Activated T-helper 2 cell treated with anti-CD3 and anti-CD28 coated beads, Interferon-gamma antibody, Interleukin-2, Interleukin-4, amounts not matched to agents 10 μg/mL and 5 μg/mL and 100 μg/mL, durations not matched to agents 14 hours and 24 hours and 36 hours (primary cell): ENCODE measurements at regions not wholly inside any gene's neighbourhood (a gene's known extent, or its start where the extent isn't known, plus 50 kb on each side); places are given as distances from the start of the nearest gene placed in this dataset.
"Not testable (repeated sequence)": the region's sequence is repeated elsewhere in the genome, so short reads cannot be mapped to it uniquely, and the experiment has no call there.

Experiments
- DNase-seq: peaks from one replicate; pipeline ENCODE4 v3.0.0; 2021; ENCODE audit warnings: low spot score
- H3K27ac Mint-ChIP-seq: one replicate; pipeline ENCODE4 v1.8.0; 2021; ENCODE audit warnings: mixed read lengths
- H3K27me3 Mint-ChIP-seq: one replicate; pipeline ENCODE4 v1.8.0; 2021; ENCODE audit warnings: low read depth, mixed read lengths
- H3K36me3 Mint-ChIP-seq: one replicate; pipeline ENCODE4 v1.8.0; 2021; ENCODE audit warnings: low read depth, mixed read lengths
- H3K4me1 Mint-ChIP-seq: one replicate; pipeline ENCODE4 v1.8.0; 2021; ENCODE audit warnings: low read depth, mixed read lengths
- H3K4me3 Mint-ChIP-seq: one replicate; pipeline ENCODE4 v1.8.0; 2021; ENCODE audit warnings: low read depth, mild to moderate bottlenecking, moderate library complexity, mixed read lengths
- H3K9me3 Mint-ChIP-seq: one replicate; pipeline ENCODE4 v1.8.0; 2021; ENCODE audit warnings: mixed read lengths
- intact Hi-C: fragments of 100-400 bp; cut with micrococcal nuclease; formaldehyde crosslinking; loops from one replicate; pipeline ENCODE4 v1.15.1; 2023

DNA sequence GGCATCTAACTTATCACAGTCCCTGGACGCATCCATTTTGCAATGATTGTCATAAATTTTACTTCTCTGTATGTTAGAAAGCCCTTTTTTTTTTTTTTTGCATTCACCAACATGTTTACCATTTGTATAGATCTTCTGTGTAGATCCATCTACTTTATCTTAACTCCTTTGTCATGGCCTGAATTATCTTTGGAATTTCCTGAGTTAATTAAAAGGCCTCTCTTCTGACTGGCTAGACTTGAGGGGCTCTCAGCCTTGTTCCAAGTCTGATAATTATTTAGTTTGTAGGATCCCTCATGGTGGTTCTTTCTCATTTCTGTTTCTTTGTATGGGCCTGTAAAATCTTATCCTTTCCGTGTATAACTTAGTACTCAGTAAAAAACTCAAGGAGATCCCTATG is 387.0 kb downstream of the C12orf50 start:
- Mint-ChIP-seq H3K4me1 (no peaks in the 10 kb centered on the region), H3K27me3 (no peaks in the 10 kb centered on the region), H3K27ac (no peak overlapping the region), H3K9me3 (no peaks in the 10 kb centered on the region), H3K4me3 (no peak overlapping the region), H3K36me3 (no peaks in the 10 kb centered on the region)
- intact Hi-C loops: no loop called here
- no peak for DNase-seq

DNA sequence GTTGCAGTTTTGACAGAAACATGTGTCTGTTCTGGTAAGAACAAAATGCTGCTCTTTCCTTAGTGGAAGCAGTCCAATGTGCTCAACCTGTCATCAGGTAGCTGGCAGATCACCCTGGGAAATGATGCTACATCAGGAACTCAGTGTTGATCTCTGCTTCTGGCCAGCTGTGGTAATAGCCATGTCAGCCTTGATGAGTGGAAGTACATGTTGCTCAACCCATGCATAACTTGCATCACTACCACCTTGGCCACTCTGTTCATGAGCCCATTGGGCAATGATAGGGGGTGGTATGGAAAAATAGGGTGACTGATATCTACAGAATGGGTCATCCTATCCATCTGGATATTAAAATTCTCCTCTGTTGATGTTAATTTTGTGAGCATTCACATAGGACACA is 411.0 kb downstream of the C12orf50 start:
- no peaks in the 10 kb centered on the region for H3K36me3 Mint-ChIP-seq
- H3K27ac Mint-ChIP-seq: no peak overlapping the region
- H3K4me3 Mint-ChIP-seq: no peak overlapping the region
- no peak for DNase-seq
- H3K27me3 Mint-ChIP-seq: no peaks in the 10 kb centered on the region
- H3K9me3 Mint-ChIP-seq: no peaks in the 10 kb centered on the region
- no peaks in the 10 kb centered on the region for H3K4me1 Mint-ChIP-seq
- intact Hi-C loops: no loop called here

DNA sequence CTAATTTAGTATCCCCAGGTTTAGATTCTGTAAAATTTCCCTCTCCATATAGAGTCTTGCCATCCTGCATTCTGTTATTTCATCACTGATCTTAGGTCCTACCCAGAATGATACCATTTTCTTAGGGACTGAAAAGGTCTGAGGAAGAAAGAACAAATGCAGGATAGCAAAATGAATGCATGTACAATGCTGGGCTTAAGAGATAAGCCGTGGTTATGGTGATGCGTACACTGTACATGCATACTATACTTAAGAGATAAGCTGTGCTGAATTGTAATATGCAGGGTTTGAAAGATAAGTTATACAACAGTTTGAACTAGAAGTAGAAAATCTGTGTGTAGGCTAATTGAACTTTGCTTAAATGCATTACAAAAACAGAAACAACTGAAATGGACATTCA is 416.2 kb downstream of the C12orf50 start:
- Mint-ChIP-seq H3K4me3 (no peak overlapping the region), H3K9me3 (no peaks in the 10 kb centered on the region), H3K27ac (no peak overlapping the region), H3K36me3 (no peaks in the 10 kb centered on the region), H3K27me3 (no peaks in the 10 kb centered on the region), H3K4me1 (no peaks in the 10 kb centered on the region)
- no peak for DNase-seq
- intact Hi-C loops: no loop called here

DNA sequence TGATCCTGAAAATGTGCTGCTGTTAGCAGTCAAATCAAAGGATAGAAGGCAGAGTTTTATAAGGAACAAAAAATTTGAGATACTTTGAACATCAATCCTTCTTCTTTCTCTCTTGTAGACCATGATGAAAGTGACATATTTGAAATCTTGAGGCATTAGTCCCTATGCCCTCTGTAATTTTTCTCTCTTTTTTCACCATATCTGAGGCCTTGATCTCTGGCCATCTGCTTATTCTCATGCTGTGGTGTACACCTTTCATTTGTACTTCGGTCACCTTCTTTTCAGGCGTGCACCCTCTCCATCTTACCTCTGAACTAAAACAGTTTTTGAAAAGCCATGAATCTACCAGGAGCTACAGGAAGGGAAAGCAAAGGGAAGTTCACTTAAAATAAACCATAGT is 420.9 kb downstream of the C12orf50 start:
- no peaks in the 10 kb centered on the region for H3K4me1 Mint-ChIP-seq
- no peak overlapping the region for H3K27ac Mint-ChIP-seq
- no peaks in the 10 kb centered on the region for H3K9me3 Mint-ChIP-seq
- no peaks in the 10 kb centered on the region for H3K36me3 Mint-ChIP-seq
- intact Hi-C loops: no loop called here
- no peaks in the 10 kb centered on the region for H3K27me3 Mint-ChIP-seq
- no peak overlapping the region for H3K4me3 Mint-ChIP-seq
- DNase-seq: no peak

DNA sequence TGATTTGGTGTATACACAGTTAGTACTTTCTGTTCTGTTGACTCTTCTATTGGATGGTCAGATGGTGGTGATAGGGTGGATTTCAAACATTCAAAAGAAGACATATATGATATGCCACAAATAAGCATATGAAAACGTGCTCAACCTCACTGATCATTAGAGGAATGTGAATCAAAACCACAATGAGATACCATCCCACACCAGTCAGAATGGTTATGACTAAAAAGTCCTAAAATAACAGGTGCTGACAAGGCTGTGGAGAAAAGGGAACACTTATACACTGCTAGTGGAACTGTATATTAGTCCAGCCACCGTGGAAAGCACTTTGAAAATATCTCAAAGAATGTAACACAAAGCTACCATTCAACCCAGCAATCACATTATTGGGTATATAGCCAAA is 425.5 kb downstream of the C12orf50 start:
- H3K4me1 Mint-ChIP-seq: no peaks in the 10 kb centered on the region
- DNase-seq: no peak
- intact Hi-C loops: no loop called here
- no peaks in the 10 kb centered on the region for H3K9me3 Mint-ChIP-seq
- no peaks in the 10 kb centered on the region for H3K27me3 Mint-ChIP-seq
- H3K4me3 Mint-ChIP-seq: no peak overlapping the region
- H3K27ac Mint-ChIP-seq: no peak overlapping the region
- no peaks in the 10 kb centered on the region for H3K36me3 Mint-ChIP-seq

DNA sequence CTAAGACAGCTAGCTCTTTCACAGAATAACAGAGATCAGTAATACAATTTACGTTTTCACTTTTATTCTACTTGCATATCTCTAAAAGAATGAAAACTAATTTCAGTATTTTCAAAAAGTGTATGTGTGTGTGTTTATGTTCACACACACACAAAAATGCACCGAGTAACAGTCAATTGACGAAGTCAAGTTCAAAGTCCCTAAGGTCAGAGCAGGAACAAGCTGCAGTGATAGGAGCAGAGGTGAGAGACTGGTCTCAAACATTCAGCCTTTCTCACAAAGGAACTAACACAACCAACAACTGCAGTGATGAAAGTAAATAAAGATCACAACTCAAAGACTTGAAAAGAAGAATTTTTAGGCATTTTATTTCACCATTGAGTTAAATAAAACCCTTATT is 429.7 kb downstream of the C12orf50 start:
- Mint-ChIP-seq H3K4me1 (no peaks in the 10 kb centered on the region), H3K4me3 (no peak overlapping the region), H3K9me3 (no peaks in the 10 kb centered on the region), H3K27ac (no peak overlapping the region), H3K36me3 (no peaks in the 10 kb centered on the region), H3K27me3 (no peaks in the 10 kb centered on the region)
- intact Hi-C loops: no loop called here
- no peak for DNase-seq

DNA sequence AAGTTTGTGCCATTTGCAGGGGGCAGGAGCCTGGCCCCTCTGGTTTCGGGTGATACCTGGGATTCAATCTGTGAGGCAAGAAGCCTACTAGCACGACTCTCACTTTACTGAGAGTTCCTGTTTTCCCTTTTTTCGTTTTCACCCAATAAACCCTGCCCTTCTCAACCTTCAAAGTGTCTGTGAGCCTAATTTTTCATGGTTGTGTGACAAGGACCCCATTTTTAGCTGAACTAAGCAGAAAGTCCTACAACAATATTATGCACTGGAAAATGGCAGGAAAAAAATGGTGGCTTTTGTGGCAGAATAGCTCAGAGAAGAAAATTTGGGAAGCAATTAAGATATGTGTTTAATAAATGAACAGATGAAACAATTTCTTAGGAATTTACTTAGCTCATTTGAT is 432.1 kb downstream of the C12orf50 start:
- Mint-ChIP-seq H3K27ac (no peak overlapping the region), H3K4me3 (no peak overlapping the region), H3K36me3 (no peaks in the 10 kb centered on the region), H3K4me1 (no peaks in the 10 kb centered on the region), H3K9me3 (no peaks in the 10 kb centered on the region), H3K27me3 (no peaks in the 10 kb centered on the region)
- intact Hi-C loops: no loop called here
- no peak for DNase-seq

DNA sequence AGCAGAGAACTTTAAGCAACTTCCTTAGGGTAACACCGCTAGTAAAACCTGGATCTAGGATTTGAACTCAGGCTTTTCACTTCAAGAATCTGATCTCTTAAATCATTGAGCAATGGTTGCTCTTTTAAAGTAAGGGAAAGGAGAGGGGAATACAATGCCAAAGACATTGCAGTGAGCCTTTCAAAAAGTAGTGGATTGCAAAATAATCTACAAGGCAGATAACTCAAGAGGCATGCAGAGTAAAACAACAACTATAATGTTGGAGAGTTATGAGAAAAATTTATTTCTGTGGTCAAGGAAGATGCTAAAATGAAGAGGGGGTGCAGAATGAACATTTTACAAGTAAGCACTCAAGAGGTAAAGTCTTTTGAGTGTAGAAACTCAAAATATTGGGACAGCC is 432.6 kb downstream of the C12orf50 start:
- intact Hi-C loops: no loop called here
- H3K4me1 Mint-ChIP-seq: no peaks in the 10 kb centered on the region
- no peaks in the 10 kb centered on the region for H3K27me3 Mint-ChIP-seq
- no peak for DNase-seq
- H3K9me3 Mint-ChIP-seq: peaks cover under 1% of the 10 kb centered on the region
- no peak overlapping the region for H3K27ac Mint-ChIP-seq
- no peak overlapping the region for H3K4me3 Mint-ChIP-seq
- no peaks in the 10 kb centered on the region for H3K36me3 Mint-ChIP-seq

DNA sequence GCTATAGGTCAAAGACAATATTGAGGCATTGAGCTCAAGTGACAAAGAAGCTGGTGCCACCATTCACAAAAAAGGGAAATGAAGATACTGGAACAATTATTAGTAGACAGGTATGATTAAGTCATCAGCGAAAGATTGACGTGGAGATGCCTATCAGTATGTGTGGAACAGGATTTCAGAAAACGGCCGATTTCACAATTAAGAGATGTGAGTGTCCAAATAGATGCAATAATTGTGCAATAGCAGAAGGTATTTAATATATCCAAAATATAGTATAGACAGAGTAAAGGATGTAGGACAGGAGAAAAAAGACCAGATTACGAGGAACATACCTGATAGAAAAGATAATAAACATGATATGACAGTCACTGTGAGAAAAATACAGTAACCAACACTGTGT is 433.1 kb downstream of the C12orf50 start:
- no peak overlapping the region for H3K27ac Mint-ChIP-seq
- H3K36me3 Mint-ChIP-seq: no peaks in the 10 kb centered on the region
- no peaks in the 10 kb centered on the region for H3K4me1 Mint-ChIP-seq
- H3K9me3 Mint-ChIP-seq: peaks cover 4% of the 10 kb centered on the region
- no peak for DNase-seq
- H3K4me3 Mint-ChIP-seq: no peak overlapping the region
- no peaks in the 10 kb centered on the region for H3K27me3 Mint-ChIP-seq
- intact Hi-C loops: no loop called here

DNA sequence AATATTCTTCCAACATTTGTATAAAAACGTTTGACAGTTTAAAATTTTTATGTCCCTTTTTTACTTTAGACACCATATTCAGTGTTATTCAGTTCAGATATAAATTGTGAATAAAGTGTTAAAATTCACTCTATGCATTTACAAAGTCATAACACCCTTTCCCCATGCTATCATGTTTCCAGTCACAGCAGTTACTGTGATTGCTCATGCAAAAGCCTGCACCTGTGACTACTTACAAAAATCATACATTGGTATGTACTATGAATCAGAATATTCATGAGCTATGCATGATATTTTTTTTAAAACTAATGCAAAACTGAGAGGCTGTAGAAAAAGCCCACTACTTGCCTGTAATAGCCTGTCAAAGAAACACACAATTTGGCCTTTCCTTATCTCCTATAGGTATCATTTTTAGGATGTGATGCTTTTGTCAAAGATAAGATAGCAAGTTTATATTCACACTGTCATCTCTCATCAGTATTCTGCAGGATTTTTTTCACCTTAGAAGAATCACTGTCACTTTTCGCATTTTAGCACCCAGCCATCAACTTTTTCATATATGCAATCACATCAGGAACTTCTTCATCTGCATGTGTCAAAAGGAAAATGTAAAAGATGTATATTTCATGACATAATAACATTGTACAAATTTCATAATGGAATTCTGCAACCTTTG is 443.2 kb downstream of the C12orf50 start:
- H3K27ac Mint-ChIP-seq: no peak overlapping the region
- no peaks in the 10 kb centered on the region for H3K36me3 Mint-ChIP-seq
- no peaks in the 10 kb centered on the region for H3K27me3 Mint-ChIP-seq
- intact Hi-C loops: no loop called here
- H3K4me1 Mint-ChIP-seq: no peaks in the 10 kb centered on the region
- no peak for DNase-seq
- H3K9me3 Mint-ChIP-seq: peaks cover 14% of the 10 kb centered on the region
- no peak overlapping the region for H3K4me3 Mint-ChIP-seq

DNA sequence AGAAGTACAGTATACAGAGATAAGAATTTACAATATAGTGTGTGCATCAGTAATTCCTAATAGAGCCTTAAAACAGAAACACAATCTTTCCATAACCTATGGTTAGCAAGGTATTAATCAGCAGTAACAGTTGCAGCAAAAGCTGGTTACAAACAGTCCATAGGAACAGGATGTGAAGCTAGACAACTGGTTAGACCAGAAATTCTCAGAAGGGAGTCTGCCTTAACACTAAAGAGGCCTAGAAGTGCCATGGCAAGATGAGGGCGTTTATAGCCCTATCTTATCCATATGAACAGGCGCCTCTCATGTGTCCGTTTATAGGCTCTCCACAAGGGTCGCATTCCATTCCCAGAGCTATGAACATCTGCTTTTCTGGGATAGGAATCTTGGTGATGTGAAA is 450.1 kb downstream of the C12orf50 start:
- DNase-seq, H3K27me3 Mint-ChIP-seq, H3K4me1 Mint-ChIP-seq, H3K4me3 Mint-ChIP-seq, H3K27ac Mint-ChIP-seq, H3K36me3 Mint-ChIP-seq, H3K9me3 Mint-ChIP-seq, intact Hi-C loops: not testable (repeated sequence)

DNA sequence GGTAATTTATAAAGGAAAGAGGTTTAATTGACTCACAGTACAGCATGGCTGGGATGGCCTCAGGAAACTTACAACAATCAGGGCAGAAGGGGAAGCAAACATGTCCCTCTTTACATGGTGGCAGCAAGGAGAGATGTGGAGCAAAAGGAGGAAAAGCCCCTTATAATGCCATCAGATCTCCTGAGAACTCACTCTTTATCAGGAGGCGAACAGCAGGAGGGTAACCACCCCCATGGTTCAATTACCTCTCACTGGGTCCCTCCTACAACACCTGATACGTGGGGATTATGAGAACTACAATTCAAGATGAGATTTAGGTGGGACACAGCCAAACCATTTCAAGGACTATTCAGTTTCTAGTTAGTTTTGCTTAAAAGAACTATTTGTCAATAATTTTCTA is 453.3 kb downstream of the C12orf50 start:
- Mint-ChIP-seq H3K27me3 (no peaks in the 10 kb centered on the region), H3K27ac (no peak overlapping the region), H3K9me3 (peaks cover 9% of the 10 kb centered on the region), H3K4me3 (no peak overlapping the region), H3K4me1 (no peaks in the 10 kb centered on the region), H3K36me3 (no peaks in the 10 kb centered on the region)
- no peak for DNase-seq
- intact Hi-C loops: no loop called here

DNA sequence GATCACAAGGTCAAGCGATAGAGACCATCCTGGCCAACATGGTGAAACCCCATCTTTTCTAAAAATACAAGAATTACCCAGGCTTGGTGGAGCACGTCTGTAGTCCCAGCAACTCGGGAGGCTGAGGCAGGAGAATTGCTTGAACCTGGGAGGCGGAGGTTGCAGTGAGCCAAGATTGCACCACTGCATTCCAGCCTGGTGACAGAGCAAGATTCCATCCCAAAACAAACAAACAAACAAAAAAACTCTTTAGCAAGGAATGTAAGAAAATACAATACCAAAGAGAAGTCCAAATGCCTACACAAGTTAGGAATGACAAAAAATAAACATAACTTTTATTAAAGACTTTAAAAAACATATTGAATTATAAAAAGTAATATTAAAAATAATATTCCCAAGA is 462.3 kb downstream of the C12orf50 start:
- H3K9me3 Mint-ChIP-seq, H3K4me3 Mint-ChIP-seq, H3K36me3 Mint-ChIP-seq, intact Hi-C loops, H3K4me1 Mint-ChIP-seq, H3K27ac Mint-ChIP-seq, DNase-seq, H3K27me3 Mint-ChIP-seq: not testable (repeated sequence)

DNA sequence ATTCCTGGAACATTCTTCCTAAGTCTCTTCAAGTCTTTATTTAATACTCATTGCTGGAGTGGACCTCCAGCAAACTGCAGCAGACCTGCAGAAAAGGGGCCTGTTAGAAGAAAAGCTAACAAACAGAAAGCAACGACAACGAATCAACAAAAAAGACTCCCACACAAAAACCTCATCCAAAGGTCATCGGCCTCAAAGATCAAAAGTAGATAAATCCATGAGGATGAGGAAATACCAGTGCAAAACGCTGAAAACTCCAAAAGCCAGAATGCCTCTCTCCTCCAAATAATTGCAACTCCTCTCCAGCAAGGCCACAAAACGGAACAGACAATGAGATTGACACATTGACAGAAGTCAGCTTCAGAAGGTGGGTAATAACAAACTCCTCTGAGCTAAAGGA is 472.2 kb downstream of the C12orf50 start:
- DNase-seq: no peak
- Mint-ChIP-seq H3K9me3 (peaks cover 30% of the 10 kb centered on the region), H3K4me1 (no peaks in the 10 kb centered on the region), H3K27me3 (no peaks in the 10 kb centered on the region), H3K27ac (no peak overlapping the region), H3K4me3 (no peak overlapping the region), H3K36me3 (no peaks in the 10 kb centered on the region)
- intact Hi-C loops: no loop called here
